ENCODE measurements at regions not wholly inside any gene's neighbourhood (a gene's known extent, or its start where the extent isn't known, plus 50 kb on each side); places are given as distances from the start of the nearest gene placed in this dataset.

DNA sequence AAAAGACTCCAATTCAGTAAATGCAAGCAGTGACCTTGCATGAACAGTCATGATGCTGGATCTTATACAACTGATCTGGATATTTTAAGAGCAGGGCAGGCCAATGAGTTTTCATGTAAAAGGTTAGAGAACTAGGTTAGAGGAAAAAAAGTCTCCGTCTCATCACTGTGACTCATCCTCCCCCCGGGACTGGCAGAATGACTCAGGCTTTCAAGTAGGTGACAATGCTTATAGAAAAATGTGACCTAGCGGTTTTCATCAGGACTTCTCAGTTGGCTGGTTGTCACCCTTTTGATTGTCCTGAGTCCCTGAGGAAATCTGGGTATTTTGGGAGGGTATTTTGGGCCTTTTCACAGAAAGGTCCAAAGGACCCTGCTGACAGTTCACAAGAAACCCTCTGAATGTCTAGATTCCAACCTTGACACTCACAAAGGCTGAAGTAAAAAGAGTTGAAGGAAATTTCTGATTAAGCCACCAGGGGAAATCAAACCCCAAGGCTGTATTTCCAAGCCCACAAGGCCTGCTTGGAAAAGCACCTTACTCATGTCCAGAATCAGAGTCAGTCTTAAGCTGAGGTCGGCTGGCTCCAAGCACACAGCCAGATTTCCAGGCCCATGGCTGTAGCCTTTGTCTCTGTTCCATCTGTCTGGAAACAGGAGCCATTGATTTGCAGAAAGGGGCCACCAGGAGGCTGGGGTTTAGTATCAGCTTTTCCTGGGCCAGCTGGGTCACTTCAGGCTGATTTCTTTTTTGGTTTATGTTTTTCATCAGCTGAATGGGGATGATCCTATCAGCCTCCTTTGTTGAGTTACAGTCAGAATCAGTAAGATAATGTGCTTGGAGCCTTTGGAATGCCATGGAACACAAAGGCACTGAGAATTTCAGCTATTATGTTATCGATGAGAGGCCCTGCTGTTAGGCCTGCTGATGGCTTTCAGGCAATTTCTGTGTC, 226.4 kb upstream of the HABP2 start:
- DNase-seq = peak; percentile 40

DNA sequence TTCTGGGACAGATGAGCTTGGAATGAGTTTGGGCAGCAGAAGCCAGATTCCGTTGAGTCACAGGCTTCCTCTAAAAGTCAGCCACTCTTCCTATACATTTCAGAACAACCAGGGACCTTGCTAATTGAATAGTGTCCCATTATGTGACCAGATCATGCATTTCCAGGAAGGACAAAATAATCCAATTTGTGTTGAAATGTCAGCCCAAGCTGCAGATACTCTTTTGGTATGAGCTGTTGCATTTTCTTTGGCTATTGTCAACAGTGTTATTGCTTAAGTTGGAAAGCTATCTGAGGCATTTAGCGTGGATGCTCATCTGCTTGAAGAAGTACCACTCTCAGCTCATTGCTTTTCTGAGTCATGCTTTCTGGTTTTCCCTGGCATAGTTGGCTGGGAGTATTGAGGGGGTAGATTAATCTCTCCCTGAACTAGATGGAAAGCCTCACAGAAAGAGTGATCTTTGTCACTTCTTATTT, 223.7 kb upstream of the HABP2 start:
- no peak for DNase-seq

DNA sequence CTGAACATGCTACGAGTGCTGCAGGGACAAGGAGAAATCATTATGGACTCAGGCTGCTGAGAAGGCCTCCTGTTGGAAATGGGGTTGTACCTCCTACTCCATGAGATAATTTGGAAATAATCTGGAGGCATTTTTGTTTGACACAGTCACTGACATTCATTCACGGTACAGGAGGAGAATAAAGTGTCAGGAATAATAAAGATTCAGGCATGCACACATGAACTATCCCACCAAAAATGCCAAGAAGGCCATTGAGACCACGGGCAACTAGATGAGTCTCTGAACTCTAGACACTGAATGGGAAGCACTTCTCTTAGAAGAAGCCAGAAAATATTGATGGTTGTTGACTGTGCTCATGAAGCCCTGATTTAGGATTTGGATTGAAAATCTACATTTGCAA, 220.9 kb upstream of the HABP2 start:
- DNase-seq = no peak

DNA sequence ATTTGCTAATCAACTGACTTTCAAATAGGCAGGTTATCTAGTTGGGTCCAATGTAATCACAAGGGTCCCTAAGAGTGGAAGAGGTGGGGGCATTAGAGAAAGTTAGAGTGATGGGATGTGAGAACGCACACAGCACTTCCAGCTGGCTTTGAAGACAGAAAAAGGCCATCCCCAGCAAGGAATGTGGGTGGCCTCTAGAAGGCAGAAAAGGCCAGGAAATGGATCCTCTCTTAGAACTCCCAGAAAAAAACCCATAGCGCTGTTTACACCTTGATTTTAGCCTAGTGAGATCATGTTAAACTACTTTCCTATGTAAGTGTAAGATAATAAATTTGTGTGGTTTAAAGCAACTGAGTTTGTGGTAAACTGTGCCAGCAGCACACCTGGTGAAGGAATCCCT, 219.5 kb upstream of the HABP2 start:
- DNase-seq = no peak

DNA sequence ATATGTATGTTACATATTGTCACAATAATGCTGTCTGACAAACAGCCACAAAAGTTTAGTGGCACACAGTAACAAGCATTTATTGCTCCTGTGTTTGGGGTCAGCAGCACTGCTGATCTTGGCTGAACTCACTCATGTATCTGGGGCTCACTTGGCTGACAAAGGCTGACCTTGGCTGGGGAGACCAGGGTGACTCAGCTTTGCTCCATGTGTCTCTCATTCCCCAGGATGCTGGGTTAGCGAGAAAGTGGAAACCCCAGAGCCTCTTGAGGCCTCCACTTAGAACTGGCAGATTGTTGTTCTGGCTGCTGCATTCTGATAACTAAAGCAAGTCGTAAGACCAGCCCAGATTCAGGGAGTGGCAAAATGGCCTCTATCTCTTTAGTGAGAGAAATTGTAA, 217.3 kb upstream of the HABP2 start:
- DNase-seq = no peak

DNA sequence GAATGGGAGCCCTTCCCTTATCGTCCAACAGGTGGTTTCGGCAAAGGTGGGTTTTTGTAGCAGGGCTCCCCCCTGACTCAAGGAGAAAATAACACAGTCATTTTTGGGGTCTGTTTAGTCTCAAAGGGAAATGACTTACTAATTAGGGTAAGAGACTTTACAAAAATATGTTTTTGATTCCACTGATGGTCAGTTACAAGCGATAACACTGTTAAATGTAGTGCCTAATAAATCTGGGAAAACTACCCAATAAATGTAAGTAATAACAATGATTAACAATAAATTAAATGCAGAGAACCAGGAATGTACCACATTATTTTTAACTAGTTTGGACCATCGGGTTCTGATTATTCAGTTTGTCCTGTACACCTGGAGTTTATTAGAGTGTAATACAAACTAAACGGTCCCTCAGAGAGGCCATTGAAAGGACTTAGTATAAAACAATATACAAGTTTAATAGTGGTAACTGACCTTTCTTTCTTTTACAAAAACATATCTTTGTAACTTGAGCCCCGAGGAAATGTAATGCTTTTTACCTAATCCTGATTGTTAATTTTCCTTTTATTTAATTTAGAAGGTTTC, 216.2 kb upstream of the HABP2 start:
- no peak for DNase-seq

DNA sequence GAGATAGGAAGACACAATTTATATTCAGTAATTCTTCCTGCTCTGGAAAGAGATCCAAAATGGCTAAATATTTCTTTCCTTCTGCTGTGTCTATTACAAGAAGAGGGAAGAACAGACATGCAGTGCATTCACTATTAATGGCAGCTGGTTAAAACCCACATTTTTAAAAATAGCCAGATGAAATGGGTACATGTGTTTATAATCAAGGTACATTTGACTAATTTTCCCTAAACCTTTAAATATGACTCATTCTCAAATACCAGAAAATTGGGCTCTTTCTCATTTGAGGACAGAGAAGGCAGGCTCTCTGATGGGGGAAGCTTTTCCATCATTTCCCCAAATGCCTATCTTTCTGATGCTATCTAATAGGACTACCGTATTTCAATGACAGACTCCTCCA, 215.7 kb upstream of the HABP2 start:
- DNase-seq = no peak

DNA sequence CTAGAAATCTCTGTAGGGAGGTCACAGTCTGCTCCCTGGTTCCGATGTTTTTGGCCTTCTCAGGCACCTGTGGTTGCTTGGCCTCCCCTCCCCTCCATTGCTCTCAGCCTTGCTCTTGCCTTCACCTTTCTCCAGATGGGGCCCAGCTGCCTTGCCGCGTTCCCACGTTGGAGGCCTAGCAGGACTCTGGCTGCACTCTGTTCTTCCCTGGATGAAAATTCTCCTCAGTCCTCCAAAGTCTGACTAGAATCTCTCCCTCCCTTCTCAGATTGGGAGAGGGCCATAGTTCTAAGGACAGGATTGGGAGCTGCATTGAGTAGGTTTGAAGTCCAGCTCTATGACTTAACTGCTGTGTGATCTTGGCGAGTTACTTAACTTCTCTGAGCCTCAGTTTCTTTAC, 213.7 kb upstream of the HABP2 start:
- no peak for DNase-seq

DNA sequence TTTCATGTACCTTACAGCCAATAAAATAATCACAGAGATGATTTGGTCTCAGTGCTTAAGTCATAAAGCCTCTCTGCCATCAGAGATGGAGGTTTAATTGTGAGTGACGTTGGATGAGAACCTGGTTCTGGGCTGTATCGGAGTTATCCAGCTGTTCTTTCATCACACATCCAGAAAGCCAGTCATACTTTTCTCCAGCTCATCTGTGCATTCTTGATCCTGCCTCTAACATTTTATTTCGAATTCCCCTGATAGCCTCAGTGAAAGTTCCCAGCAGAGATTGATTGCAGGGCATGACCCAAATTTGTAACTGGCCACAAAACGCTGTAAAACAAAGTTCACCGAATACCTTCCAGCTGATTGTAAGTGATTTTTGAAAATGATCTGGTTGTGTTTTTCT, 212.6 kb upstream of the HABP2 start:
- no peak for DNase-seq

DNA sequence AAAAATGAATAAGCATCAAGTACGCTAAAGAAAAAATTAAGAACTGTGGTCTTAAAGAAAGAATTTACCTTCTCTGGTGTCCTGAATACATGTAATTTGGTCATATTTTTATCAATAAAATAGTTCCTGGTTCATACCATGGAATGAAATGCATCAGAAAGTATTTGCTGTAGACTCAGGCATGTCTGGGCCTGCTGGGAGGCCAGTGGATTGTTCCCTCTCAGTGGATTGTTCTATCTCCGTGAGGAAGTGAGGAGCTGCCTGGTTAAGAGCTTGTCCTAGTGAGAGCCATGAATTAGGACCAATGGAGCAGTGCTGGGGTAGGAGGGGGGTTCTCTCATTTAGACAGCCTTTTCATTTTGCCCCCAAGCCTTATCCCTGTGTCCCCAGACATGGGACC, 211.7 kb upstream of the HABP2 start:
- DNase-seq = no peak

DNA sequence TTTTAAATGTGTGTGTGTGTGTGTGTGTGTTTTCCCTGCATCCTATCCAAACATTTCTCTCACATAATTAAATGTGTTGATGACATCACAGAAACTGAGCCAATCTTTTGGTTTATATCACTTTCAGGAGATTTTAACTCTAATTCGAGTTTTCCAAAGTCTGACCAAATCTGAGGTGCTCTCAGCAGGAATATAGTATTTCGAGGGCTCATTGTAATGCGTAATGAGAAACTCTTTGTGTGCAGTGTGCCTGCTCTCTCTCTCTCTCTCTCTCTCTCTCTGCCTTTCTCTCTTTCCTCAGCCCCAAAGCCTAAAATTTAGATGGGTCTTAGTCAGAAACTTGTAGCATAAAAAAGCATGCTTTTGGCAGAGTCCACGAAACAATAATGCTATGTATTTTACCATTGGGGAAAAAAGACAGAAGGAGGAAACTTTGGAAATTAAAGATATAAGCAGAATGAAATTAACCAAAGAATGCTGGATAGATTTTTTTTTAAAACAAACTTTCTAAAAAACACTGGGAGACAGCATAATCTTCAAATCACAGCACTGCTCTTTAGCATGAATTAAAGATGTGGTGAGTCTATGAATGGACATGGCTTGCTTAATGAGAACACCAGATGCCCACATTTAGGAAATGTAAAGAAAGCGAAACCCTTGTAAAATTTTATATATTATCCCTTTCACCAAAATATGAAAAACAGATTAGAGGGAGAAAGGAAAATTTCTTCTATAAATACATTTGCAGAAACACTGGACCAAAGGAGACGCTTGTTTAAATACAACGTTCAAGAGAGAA, 206.8 kb upstream of the HABP2 start:
- DNase-seq = no peak

DNA sequence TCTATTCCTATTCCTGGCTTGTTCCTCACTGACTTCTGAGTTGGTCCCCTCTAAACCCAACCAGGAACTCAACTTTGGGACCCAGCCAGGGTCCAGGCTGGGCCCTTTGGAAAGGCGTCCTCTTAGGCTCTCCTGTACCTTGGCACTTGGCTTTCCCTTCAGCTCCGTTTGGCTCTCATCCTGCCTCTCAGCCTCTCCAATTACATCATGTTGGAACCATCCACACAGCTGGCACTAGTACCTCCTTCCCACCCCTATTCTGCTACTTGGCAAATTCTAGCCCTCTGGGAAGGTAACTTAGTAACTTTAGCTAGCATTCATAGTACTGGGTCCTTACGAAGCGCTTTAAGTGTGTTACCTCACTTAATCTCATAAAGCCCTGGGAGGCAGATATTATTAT, 205.3 kb upstream of the HABP2 start:
- no peak for DNase-seq

DNA sequence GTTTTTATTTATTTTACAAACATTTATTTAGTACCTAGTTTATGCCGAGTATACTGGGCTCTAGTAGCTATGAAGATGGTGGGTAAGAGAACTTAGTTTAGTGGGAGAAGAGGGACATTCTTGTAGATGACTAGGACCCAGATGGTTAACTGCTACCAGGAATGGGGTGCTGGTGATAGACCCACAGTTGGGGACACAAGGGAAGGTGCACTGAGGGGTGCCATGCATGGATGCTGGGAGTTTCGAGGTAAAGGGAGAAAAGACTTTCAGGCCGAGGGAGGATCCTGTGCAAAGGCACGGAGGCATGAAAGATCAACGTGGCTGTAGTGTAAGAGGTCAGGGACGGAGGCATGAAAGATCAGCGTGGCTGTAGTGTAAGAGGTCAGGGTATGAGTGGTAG, 204.2 kb upstream of the HABP2 start:
- no peak for DNase-seq

DNA sequence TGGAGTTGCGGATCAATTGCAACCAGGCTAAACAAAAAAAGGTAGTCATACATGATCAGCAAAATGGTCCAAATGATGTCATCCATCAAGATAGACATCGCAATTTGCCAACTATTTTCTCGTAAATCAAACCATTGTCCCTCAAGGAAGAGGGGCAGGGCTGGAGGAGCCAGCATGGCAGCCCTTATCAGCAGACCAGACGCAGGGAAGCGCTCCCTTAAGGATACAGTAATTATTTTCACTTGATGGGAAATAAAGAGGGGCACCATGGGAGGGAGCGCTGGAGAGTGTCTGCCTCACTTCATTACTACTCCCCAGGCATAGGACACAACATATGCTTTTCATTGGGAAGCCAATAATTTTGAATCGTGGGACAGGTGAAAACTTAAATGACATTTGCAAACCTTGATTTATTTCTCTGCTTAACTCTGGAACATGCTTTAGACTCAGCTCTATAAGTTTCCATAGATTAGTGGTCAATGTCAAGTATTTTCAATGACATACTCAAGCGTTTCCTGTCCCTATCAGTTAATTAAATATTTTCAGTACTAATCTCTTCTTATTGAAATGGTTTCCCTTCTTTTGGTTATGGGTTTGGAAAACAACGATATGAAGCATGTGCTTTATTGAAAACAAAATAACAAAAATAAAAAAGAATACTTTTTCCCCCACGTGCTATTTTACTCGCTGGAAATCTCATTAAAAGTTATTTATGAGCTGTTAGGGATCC, 202.4 kb upstream of the HABP2 start:
- no peak for DNase-seq

DNA sequence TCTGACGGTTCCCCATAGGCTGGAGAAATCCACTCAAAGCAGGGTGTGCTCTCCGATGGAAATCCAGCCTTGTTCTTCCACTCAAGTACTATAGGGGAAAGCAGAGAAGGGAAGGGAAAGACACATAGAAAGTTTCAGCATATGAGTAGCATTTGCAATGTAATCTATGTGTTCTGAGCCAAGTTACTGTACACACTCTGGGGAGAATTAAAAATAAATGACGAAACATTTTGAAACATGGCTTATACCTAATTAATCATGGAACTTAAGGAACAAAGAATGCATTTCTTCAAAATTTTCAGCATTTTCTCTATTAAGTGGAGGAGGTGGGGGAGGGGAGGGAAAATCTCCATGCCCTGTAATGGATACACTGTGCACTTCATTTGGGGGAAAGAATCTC, 198.1 kb upstream of the HABP2 start:
- no peak for DNase-seq

DNA sequence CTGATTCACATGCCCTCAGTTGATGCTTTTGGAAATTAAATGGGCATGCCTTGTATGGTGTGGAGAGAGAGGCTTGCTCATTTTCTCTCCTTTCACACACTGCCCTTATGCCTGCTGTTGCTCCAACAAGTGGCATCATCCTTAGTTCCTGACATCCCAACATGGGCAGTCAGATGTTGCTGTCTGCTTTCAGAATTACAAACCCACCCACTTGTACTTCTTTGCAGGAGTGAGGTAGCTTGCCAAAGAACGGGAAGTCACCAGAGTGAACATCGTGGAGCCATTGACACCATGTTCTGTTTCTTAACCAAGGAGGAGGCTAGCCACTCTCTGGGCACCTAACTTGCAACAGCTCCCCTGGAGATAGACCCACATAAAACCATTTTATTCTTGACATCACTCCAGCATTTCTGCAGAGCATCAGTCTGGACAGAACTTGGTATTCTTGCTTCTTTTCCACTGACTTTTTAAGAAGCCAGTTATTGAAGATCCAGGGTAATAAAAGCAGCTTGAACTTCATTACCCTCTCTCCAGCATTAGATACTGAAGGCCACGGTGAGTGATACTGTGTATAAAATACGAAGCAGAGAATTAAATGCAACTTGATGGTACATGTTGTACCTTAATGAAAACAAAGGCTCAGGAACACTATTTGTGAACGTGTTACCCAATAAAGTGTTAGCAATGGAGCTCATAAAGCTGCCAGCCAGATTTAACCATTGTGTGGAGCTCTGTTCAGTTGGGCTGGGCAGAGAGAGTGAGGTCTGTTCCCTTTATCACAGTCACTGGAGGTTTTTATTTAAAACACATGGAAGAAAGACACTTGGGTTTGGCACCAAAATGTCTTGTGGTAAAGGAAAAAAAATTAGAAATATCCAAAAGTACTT, 195.8 kb upstream of the HABP2 start:
- no peak for DNase-seq

DNA sequence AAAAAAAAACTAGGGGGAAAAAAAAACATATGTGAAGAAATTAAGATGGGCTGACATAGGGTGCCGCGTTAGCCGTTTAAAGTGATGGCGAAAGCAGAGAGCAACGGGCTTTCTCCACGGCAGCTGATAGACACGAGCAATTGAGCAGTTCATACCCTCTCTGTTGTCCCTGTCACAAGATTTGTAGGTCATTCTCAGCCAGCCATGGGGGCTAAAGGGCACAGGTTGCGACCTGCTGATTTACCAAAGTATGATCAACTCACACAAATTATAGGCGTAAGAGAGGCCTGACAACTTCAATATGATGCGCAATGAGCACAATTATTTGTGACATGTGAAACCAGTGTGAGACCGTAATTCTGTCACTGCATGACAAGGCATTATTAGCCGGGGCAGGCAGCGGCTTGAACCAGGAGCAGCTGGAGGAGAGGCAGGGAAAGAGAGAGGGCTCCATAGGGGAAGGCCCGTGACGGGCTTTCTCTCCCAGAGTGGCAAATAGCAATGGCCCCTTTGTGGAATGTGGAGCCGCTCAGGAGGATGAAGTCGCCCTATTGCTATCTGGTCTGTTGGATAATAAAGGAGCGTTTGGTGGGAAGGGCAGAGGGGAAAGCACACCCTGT, 195.1 kb upstream of the HABP2 start:
- peak; percentile 81 for DNase-seq

DNA sequence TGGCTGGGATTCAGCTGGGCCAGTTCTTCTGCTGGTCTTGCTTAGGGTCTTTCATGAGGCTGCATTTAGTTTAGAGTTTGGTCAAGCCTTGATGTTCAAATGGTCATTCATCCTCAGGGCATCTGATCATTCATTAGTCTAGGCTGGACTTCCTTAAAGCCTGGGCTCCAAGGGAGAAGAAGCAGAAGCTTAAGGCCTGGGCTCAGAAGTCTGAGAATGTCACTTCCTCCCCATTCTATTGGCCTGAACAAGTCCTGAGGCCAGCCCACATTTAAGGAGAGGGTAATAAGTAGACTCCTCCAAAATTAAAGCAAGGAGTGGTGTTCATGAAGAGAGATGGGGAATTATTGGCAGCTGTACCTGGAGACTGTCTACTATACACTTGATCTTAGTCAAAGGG, 193.2 kb upstream of the HABP2 start:
- DNase-seq = no peak

DNA sequence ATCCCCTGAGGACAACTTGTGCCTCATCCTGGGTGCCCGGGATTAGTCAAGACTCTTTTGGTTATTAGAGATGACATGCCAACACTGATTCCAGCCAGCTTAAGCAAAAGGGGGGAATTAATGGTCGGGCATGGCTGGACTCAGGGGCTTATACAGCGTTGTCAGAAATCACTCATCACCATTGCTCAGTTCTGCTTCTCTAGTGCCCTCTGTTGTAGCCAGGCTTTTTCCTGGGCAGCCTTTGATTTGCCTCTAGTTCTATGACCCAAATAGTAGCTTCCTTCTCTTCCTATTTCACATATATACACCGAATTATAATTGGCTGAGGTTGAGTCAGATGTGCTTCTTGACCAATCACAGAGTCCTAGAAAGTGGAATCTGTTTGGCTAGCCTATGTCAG, 192.0 kb upstream of the HABP2 start:
- peak; percentile 34 for DNase-seq

DNA sequence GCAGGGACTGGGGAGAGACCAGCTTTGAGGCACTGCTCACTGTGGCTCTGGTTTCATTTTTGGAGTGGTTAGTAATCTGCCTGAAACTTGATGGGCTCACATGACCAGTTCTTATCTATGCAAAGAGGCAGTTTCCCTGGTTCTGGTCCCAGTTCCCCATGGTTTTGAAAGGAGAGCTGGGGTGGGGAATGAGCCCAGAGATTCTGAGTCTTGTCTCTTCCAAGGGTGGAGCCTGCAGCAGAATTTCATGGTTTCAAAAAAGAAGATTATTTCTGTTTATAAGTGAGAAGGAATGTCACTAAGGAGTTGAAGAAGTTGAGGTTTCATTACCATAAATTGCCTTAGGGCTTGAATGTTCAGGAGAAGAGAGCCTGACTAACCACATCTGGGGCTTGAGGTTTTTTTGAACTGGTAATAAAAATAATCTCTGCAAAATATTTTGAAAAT, 190.2 kb upstream of the HABP2 start:
- no peak for DNase-seq

DNA sequence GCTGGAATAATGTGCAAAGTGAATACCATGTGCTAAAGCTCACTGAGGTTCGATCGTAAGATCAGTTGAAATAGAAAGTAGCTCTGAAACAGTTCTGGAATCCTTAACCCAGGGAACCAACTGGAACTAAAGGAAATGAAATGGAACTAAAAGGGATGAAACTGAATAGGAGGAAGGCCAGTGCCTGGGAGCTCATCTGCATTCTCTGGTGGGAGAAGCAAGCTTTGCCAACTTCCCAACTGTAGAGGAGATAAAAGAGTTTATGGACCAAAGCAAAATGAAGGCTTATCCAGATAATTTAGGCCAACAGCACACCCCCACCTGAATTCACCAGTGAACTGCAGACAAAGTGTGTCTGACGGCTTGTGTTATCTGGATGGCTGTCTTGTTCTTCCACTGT, 188.6 kb upstream of the HABP2 start:
- DNase-seq = no peak
